Fibroblast of peridontal ligament (primary cell): ENCODE measurements at regions not wholly inside any gene's neighbourhood (a gene's known extent, or its start where the extent isn't known, plus 50 kb on each side); places are given as distances from the start of the nearest gene placed in this dataset.

Source experiments
- DNase-seq: peaks from one replicate; pipeline ENCODE4 v3.0.0-alpha.2; 2010; ENCODE audit errors: extremely low read depth

- DNase-seq, result no peak
These were observed 261.6 kb upstream of the THRB start for GRCh38 chr3:24756101-24756888.

GRCh38 chr3:24763393-24763792, 268.7 kb upstream of the THRB start:
- no peak for DNase-seq

- DNase-seq, result no peak
These were observed 269.7 kb upstream of the THRB start for GRCh38 chr3:24764236-24764915.

- no peak for DNase-seq
These were observed 270.7 kb upstream of the THRB start for GRCh38 chr3:24765399-24765798.

DNA sequence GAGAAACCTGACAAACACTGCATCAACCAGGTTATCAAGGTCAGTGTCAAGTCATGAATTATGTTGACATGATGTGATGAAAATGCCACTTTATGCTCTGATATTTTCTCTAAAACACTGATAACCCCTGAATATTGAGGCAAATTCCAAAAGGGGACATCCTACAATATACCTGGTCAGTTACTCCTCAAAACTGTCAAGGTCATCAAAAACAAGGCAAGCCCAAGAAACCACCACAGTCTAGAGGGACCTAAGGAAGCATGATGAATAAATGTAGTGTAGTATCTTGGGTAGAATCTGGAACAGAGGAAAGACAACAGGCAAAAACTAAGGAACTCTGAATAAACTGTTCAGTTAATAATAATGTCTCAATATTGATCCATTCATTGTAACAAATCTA, 275.3 kb upstream of the THRB start:
- no peak for DNase-seq

GRCh38 chr3:24773798-24774197, 279.1 kb upstream of the THRB start:
- peak; percentile 67 for DNase-seq

DNA sequence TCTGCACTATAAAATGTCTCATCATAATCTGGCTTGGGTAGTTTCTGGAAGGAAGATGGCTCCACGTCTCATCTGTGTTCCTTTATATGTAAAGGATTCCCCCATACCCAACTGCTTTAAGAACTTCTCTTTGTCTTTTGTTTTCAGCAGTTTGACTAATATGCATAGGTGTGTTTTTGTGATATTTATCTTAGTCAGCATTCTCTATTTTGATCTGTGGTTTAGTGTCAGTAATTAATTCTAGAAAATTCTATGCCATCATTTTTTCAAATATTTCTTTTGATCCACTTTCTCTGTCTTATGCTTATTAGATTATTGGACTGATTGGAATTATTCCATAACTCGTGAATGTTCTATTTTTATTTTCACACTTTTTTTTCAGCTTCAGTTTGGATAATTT, 286.3 kb upstream of the THRB start:
- no peak for DNase-seq

DNA sequence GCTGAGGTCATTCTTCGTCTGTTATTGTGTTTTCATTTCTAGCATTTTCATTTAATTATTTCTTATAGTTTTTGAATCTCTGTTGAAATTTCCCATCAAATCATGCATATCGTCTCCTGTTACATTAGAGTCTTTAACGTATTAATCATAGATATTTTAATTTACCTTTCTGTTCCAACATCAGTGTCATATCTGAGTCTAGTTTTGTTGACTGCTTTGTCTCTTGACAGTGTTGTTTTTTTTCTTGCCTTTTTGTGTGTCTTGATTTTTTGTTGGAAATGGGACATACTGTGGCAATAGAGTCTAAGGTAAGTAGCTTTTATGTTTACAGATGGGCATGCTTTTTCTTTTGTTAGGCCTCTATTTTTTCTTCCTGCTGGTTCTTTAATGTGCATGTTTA, 286.8 kb upstream of the THRB start:
- DNase-seq, result no peak

- no peak for DNase-seq
These were observed 299.2 kb upstream of the THRB start for GRCh38 chr3:24793896-24794295.

DNA sequence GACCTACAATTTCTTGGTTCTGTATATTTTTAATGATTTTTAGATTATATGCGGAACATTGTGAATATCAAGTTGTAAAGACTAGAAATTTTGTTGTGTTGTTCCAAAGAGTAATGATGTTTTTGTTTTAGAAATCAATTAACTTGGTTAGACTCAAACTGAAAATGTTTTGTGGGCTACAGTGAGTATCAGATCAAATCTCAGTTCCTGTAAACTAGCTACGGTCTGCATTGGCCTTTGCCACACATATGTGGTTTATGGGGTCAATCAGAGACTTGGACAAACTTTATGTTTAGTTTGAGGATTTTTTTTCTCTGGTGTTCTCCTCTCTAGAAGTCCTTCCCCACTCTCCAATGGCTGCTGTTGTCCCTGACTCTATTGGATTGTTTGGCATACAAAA, 308.0 kb upstream of the THRB start:
- no peak for DNase-seq

DNA sequence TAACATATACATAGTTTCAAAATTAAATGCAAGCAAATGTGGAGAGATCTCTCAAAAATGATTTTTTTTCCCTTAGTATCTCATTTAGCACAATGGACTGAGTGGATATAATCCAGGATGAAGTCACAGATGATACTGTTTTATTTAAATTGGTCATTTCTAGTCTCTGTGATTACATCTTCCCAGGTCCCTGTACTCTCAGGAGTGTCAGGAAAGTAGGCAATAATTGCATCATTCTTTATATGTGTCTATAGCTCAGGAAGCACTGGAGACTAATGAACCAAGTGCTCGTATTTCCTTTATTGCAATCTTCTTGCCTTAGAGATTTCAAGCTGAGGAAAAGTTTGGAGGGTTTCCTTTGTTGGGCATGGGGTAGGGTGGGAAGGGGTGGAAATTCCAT, 309.4 kb upstream of the THRB start:
- no peak for DNase-seq

DNA sequence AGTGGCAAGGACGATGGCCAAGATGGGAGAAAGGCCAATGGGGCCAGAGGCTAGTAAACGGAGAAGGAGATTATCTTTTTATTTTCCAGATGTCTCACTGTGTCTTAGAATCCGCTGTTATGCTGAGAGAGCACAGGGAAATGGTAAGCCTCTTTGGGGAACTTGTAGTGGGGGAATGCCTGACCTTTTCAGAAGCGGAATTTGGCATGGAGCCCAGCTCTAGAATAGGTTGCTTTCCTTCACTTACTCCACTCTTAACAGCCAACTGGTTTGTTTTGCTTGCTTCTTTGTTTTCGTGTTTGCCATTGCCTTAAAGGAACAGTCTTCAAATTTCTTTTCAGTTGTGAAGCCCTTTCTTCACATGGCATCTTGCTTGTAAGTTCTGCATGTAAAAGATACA, 316.2 kb upstream of the THRB start:
- DNase-seq, result no peak

DNA sequence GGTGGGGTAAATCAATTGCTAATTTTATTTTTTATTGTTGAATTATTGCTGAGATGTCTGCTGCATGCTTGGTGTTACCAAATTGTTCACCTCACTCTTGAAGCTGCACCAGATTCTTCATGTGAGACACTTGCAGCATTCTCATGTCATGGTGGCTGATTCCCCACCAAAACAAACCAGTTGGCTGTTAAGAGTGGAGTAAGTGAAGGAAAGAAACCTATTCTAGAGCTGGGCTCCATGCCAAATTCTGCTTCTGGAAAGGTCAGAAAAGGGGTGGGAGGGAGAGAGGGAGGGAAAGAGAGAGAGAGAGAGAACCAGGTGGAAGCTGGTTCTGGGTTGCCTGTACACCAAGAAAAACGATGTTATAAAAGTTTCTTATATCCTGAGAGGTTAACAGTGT, 317.5 kb upstream of the THRB start:
- no peak for DNase-seq

DNA sequence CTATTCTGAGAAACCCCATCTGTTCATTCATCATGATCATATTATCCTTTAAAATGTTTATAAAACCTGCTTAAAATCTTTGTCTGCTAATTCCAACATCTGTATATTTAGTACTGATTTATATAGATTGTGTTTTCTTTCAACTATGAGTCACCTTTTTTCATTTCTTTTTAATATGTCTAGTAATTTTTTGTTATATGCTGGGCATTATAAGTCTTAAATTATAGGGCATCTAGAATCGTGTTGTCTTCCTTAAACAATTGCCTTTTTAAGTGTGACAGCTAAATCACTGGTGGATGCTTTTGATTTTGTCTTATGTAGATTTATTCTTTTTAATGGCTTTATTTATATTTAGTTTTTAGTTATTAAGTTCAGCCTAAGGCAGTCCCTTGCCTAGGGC, 323.4 kb upstream of the THRB start:
- no peak for DNase-seq

- DNase-seq, result no peak
These were observed 333.4 kb upstream of the THRB start for GRCh38 chr3:24828011-24828410.

DNA sequence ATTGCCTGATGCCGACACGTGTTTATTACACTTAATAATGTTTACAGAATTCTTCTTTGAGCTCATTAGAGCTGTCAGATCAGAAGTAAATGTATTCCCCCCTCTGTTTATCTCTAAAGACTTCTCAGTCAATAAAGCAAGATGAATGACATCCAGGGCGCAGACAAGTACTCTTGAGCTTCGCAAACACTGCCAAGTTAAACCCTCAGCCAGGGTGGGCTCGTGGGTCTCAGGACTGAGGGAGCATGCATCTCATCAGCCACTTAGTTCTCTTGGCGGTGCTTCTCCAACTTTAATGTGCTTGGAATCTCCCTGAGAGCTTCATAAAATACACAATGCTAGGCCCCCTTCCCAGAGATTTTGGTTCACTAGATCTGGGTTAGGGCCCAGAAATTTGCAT, 333.9 kb upstream of the THRB start:
- DNase-seq, result no peak

DNA sequence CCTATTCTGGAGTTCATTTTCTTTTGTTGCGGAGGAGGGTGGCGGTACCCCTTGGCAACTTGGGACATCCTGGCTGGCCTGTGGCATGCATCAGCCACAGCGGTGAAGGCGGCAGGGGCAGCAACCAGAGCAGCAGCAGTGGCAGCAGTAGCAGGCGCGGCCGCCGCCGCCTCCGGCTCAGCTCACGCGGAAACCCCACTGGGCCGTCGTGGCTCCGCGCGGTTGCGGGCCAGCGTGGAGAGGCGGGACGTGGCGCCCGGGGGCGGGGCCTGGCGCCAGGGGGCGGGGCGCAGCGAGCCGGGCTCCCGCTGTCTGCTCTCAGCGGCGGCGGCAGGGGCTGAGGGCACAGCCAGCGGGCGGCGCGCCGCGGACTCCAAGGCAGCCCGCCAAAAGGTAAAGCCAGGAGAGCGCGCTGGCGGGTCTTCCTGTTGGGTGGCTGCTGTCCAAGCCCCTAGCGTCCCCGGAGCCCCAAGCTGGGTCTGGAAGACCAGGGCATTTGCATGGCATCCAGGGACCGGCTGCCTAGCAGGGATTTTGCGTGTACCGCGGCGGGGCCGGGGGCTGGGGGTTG, 334.4 kb upstream of the THRB start:
- DNase-seq, result no peak

GRCh38 chr3:24829629-24830229, 335.1 kb upstream of the THRB start:
- no peak for DNase-seq

- no peak for DNase-seq
These were observed 335.8 kb upstream of the THRB start for GRCh38 chr3:24830230-24831152.

GRCh38 chr3:24831221-24831620, 336.6 kb upstream of the THRB start:
- no peak for DNase-seq

GRCh38 chr3:24832891-24833290, 338.2 kb upstream of the THRB start:
- DNase-seq, result no peak

DNA sequence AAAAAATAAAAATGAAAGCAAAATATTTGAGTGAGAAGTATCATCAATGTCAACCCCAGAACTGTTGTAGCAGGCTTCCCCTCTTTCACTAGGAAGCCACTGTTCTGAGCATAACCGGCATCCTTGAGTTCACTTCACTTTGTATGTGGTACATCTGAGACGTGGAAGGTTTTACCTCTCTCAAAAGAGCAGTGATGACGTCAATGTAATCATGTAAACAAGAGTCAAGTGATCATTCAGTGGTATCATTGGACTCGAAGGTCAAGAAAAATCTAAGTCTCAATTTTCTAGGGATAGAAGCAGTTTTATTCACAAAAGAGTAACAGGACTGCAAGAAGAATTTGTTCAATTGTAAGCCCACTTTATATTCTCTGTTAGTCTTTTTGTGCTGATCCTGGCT, 339.8 kb upstream of the THRB start:
- DNase-seq, result no peak
